Liver (tissue), 8 donors: ENCODE measurements at regions not wholly inside any gene's neighbourhood (a gene's known extent, or its start where the extent isn't known, plus 50 kb on each side); places are given as distances from the start of the nearest gene placed in this dataset.

ENCODE experiments used
- DNase-seq: peaks from one replicate; pipeline ENCODE4 v3.0.0-alpha.2; 2017; ENCODE audit warnings: low spot score
- H3K27ac ChIP-seq, 2 donors: one replicate each; pipeline ENCODE4 v1.7.0; 2013; ENCODE audit warnings: inconsistent platforms in 2 of 2, low read length in 2 of 2, control low read depth in 1 of 2, low read depth in 1 of 2, mild to moderate bottlenecking in 1 of 2
- H3K27me3 ChIP-seq, 4 donors: one replicate each; pipeline versions ENCODE4 v1.6.1 to v1.7.0; 2013; ENCODE audit warnings: low read length in 3 of 4, inconsistent platforms in 1 of 4, mild to moderate bottlenecking in 1 of 4, moderate library complexity in 1 of 4; ENCODE audit not compliant: control insufficient read depth in 4 of 4, insufficient read depth in 4 of 4
- H3K36me3 ChIP-seq, 4 donors: one replicate each; pipeline versions ENCODE4 v1.6.1 to v1.7.0; 2013; ENCODE audit warnings: low read length in 3 of 4, mild to moderate bottlenecking in 3 of 4, low read depth in 1 of 4, moderate library complexity in 1 of 4; ENCODE audit not compliant: control insufficient read depth in 4 of 4, insufficient read depth in 3 of 4
- H3K4me1 ChIP-seq, 4 donors: one replicate each; pipeline versions ENCODE4 v1.6.1 to v1.7.0; 2013; ENCODE audit warnings: low read length in 3 of 4, mild to moderate bottlenecking in 3 of 4, moderate library complexity in 1 of 4; ENCODE audit not compliant: control insufficient read depth in 4 of 4, insufficient read depth in 4 of 4
- H3K4me3 ChIP-seq, 3 donors: one replicate each; pipeline versions ENCODE4 v1.6.1 to v1.7.0; 2013; ENCODE audit warnings: low read length in 3 of 3, control low read depth in 1 of 3, low read depth in 1 of 3, mild to moderate bottlenecking in 1 of 3
- H3K9ac ChIP-seq, 2 donors: one replicate each; pipeline ENCODE4 v1.7.0; 2013; ENCODE audit warnings: low read length in 2 of 2, mild to moderate bottlenecking in 2 of 2, moderate library complexity in 2 of 2, control low read depth in 1 of 2, low read depth in 1 of 2
- H3K9me3 ChIP-seq, 4 donors: one replicate each; pipeline versions ENCODE4 v1.6.1 to v1.7.0; 2013; ENCODE audit warnings: low read length in 3 of 4; ENCODE audit not compliant: control insufficient read depth in 4 of 4
- EGR1 ChIP-seq, 2 donors: IDR thresholded peaks; 2 replicates each; pipeline ENCODE4 v1.6.1; 2016 to 2018; ENCODE audit warnings: antibody characterized with exemption in 2 of 2, low read depth in 2 of 2
- FOXA1 ChIP-seq: IDR thresholded peaks from 2 replicates; pipeline ENCODE4 v1.6.1; 2016; ENCODE audit warnings: antibody characterized with exemption
- FOXA2 ChIP-seq: IDR thresholded peaks from 2 replicates; pipeline ENCODE4 v1.6.1; 2016; ENCODE audit warnings: antibody characterized with exemption
- GABPA ChIP-seq, 2 donors: IDR thresholded peaks in 1 of 2; conservative IDR thresholded peaks in 1 of 2; 2 replicates each; pipeline ENCODE4 v1.6.1; 2016; ENCODE audit warnings: antibody characterized with exemption in 2 of 2, mild to moderate bottlenecking in 1 of 2, moderate library complexity in 1 of 2
- HNF4A ChIP-seq, 2 donors: conservative IDR thresholded peaks; 2 replicates each; pipeline ENCODE4 v1.6.1; 2016; ENCODE audit warnings: antibody characterized with exemption in 2 of 2, mild to moderate bottlenecking in 2 of 2
- HNF4G ChIP-seq: IDR thresholded peaks from 2 replicates; pipeline ENCODE4 v1.6.1; 2016; ENCODE audit warnings: antibody characterized with exemption
- RAD21 ChIP-seq, 2 donors: IDR thresholded peaks; 2 replicates each; pipeline ENCODE4 v1.6.1; 2016; ENCODE audit warnings: antibody characterized with exemption in 2 of 2, mild to moderate bottlenecking in 2 of 2
- RXRA ChIP-seq, 2 donors: IDR thresholded peaks; 2 replicates each; pipeline ENCODE4 v1.6.1; 2017 to 2018; ENCODE audit warnings: antibody characterized with exemption in 2 of 2, mild to moderate bottlenecking in 1 of 2
- TAF1 ChIP-seq: conservative IDR thresholded peaks from 2 replicates; pipeline ENCODE4 v1.6.1; 2016; ENCODE audit warnings: antibody characterized with exemption, mild to moderate bottlenecking
- YY1 ChIP-seq: IDR thresholded peaks from 2 replicates; pipeline ENCODE4 v1.6.1; 2016; ENCODE audit warnings: antibody characterized with exemption, mild to moderate bottlenecking
- WGBS: extraction: QIAGEN DNeasy Blood & Tissue Kit; methylation state at CpG from one replicate; pipeline ENCODE4 v1.1.7; 2013; 5-methylcytosine and 5-hydroxymethylcytosine counted together
- TF ChIP-seq, protein P1 (sequence below): IDR thresholded peaks from 2 replicates; pipeline ENCODE4 v1.6.1; 2016; ENCODE audit warnings: antibody characterized with exemption
- TF ChIP-seq, protein P2 (sequence below): fragments of 150-350 bp; IDR thresholded peaks from 2 replicates; pipeline ENCODE4 v1.5.1; 2017; ENCODE audit warnings: improper control_type of control experiment, low read depth, low read length; ENCODE audit not compliant: missing input control
- TF ChIP-seq, protein P3 (sequence below): IDR thresholded peaks from 2 replicates; pipeline ENCODE4 v1.6.1; 2016; ENCODE audit warnings: antibody characterized with exemption
- TF ChIP-seq, protein P4 (sequence below): IDR thresholded peaks from 2 replicates; pipeline ENCODE4 v1.6.1; 2016; ENCODE audit warnings: antibody characterized with exemption
- TF ChIP-seq, protein P5 (sequence below): IDR thresholded peaks from 2 replicates; pipeline ENCODE4 v1.6.1; 2016; ENCODE audit warnings: antibody characterized with exemption, mild to moderate bottlenecking
- donor health status: healthy.
- donor health status: healthy.
- donor health status: healthy.
- donor health status: healthy.
- donor health status: healthy.

DNA sequence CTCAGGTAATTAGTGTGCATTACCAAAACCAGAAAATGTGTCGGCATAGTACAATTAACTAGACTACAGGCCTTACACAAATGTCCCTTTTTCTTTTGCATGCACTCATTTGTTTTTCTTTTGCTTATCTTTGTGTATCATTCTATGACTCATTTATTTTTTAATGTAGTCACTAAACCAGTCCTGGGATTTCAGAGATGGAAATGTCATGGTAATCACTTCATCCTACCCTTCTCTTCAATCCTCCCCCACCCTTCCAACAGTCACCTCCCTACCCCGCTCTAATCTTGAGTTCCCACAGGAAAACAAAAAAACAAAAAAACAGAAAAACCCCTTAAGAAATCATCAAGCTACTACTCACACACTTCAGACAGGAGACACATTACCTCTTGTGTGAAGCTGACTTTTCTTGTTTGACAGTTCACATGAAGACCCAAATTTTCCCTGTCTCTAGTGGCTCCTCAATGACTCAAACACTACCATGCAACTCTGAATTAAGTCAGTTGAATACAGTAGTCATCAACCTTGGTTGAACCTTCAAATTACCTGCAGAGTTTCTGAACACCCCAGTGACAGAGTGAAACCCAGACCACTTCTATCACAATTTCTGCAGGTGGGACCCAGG lies 242.4 kb upstream of the SALL1 start:
- H3K9ac ChIP-seq: no peak overlapping the region
- peaks cover 0 to 7% (median 2%) of the 10 kb centered on the region in 4 donors for H3K9me3 ChIP-seq
- no peak overlapping the region for H3K4me3 ChIP-seq
- no peaks in the 10 kb centered on the region for H3K4me1 ChIP-seq
- no peaks in the 10 kb centered on the region for H3K36me3 ChIP-seq
- TF ChIP-seq TAF1: no peak
- no peak for TF ChIP-seq FOXA2
- no peak for TF ChIP-seq EGR1 (IDR thresholded peaks at IDR 0.05; ENCODE audit: low read depth in 2 of 2)
- no peak for TF ChIP-seq GABPA (IDR thresholded peaks at IDR 0.05 in 1 of 2, conservative IDR thresholded peaks at IDR 0.05 in 1 of 2)
- TF ChIP-seq, protein P1, sequence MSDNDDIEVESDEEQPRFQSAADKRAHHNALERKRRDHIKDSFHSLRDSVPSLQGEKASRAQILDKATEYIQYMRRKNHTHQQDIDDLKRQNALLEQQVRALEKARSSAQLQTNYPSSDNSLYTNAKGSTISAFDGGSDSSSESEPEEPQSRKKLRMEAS: no peak
- no peak for TF ChIP-seq YY1
- no peak for TF ChIP-seq RXRA (IDR thresholded peaks at IDR 0.05)
- no peak for TF ChIP-seq HNF4G
- TF ChIP-seq RAD21 (IDR thresholded peaks at IDR 0.05): no peak
- TF ChIP-seq, protein P2, sequence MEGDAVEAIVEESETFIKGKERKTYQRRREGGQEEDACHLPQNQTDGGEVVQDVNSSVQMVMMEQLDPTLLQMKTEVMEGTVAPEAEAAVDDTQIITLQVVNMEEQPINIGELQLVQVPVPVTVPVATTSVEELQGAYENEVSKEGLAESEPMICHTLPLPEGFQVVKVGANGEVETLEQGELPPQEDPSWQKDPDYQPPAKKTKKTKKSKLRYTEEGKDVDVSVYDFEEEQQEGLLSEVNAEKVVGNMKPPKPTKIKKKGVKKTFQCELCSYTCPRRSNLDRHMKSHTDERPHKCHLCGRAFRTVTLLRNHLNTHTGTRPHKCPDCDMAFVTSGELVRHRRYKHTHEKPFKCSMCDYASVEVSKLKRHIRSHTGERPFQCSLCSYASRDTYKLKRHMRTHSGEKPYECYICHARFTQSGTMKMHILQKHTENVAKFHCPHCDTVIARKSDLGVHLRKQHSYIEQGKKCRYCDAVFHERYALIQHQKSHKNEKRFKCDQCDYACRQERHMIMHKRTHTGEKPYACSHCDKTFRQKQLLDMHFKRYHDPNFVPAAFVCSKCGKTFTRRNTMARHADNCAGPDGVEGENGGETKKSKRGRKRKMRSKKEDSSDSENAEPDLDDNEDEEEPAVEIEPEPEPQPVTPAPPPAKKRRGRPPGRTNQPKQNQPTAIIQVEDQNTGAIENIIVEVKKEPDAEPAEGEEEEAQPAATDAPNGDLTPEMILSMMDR: no peak
- TF ChIP-seq, protein P3, sequence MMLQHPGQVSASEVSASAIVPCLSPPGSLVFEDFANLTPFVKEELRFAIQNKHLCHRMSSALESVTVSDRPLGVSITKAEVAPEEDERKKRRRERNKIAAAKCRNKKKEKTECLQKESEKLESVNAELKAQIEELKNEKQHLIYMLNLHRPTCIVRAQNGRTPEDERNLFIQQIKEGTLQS: no peak
- TF ChIP-seq, protein P4, sequence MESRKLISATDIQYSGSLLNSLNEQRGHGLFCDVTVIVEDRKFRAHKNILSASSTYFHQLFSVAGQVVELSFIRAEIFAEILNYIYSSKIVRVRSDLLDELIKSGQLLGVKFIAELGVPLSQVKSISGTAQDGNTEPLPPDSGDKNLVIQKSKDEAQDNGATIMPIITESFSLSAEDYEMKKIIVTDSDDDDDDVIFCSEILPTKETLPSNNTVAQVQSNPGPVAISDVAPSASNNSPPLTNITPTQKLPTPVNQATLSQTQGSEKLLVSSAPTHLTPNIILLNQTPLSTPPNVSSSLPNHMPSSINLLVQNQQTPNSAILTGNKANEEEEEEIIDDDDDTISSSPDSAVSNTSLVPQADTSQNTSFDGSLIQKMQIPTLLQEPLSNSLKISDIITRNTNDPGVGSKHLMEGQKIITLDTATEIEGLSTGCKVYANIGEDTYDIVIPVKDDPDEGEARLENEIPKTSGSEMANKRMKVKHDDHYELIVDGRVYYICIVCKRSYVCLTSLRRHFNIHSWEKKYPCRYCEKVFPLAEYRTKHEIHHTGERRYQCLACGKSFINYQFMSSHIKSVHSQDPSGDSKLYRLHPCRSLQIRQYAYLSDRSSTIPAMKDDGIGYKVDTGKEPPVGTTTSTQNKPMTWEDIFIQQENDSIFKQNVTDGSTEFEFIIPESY: no peak
- no peak for TF ChIP-seq FOXA1
- TF ChIP-seq, protein P5, sequence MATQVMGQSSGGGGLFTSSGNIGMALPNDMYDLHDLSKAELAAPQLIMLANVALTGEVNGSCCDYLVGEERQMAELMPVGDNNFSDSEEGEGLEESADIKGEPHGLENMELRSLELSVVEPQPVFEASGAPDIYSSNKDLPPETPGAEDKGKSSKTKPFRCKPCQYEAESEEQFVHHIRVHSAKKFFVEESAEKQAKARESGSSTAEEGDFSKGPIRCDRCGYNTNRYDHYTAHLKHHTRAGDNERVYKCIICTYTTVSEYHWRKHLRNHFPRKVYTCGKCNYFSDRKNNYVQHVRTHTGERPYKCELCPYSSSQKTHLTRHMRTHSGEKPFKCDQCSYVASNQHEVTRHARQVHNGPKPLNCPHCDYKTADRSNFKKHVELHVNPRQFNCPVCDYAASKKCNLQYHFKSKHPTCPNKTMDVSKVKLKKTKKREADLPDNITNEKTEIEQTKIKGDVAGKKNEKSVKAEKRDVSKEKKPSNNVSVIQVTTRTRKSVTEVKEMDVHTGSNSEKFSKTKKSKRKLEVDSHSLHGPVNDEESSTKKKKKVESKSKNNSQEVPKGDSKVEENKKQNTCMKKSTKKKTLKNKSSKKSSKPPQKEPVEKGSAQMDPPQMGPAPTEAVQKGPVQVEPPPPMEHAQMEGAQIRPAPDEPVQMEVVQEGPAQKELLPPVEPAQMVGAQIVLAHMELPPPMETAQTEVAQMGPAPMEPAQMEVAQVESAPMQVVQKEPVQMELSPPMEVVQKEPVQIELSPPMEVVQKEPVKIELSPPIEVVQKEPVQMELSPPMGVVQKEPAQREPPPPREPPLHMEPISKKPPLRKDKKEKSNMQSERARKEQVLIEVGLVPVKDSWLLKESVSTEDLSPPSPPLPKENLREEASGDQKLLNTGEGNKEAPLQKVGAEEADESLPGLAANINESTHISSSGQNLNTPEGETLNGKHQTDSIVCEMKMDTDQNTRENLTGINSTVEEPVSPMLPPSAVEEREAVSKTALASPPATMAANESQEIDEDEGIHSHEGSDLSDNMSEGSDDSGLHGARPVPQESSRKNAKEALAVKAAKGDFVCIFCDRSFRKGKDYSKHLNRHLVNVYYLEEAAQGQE: no peak
- TF ChIP-seq HNF4A (conservative IDR thresholded peaks at IDR 0.05): no peak
- H3K27me3 ChIP-seq: no peaks in the 10 kb centered on the region
- no peak overlapping the region for H3K27ac ChIP-seq
- WGBS: 94% methylated on average over 2 of the region's 2 CpGs
- DNase-seq: no peak
